ENCODE measurements at regions not wholly inside any gene's neighbourhood (a gene's known extent, or its start where the extent isn't known, plus 50 kb on each side); places are given as distances from the start of the nearest gene placed in this dataset.

- TF ChIP-seq TAF1 (IDR thresholded peaks at IDR 0.05; ENCODE audit: borderline replicate concordance, low read depth, low read length) (no peak), POLR2AphosphoS5 (IDR thresholded peaks at IDR 0.05; ENCODE audit: low read depth, low read length) (no peak), POLR2A (IDR thresholded peaks at IDR 0.05; ENCODE audit: low read depth, low read length) (no peak)
Measured at GRCh38 chr1:11373029-11373894, 100.3 kb downstream of the UBIAD1 start.

Measured in GM12892 (cell line).